ENCODE measurements at regions not wholly inside any gene's neighbourhood (a gene's known extent, or its start where the extent isn't known, plus 50 kb on each side); places are given as distances from the start of the nearest gene placed in this dataset.

DNA sequence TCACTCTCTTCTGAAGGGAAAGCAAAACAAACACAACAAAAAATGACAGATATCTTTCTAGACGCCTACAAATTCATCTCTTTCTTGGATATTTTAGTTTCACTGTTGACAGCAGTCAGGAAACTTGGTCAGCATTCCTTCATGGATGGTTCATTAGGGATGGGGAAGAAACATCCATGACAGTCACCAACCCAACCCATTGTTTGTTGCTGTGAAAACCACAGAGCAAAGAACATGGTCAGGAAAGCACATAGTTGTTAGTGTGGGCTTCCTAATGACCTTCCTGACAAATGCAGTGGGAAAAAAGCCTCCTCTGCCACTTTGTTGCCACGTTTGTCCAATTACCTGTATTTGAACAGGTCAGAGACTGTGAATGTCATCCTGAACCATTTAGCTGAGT lies 139.8 kb upstream of the SNX19 start:
- DNase-seq = no peak

DNA sequence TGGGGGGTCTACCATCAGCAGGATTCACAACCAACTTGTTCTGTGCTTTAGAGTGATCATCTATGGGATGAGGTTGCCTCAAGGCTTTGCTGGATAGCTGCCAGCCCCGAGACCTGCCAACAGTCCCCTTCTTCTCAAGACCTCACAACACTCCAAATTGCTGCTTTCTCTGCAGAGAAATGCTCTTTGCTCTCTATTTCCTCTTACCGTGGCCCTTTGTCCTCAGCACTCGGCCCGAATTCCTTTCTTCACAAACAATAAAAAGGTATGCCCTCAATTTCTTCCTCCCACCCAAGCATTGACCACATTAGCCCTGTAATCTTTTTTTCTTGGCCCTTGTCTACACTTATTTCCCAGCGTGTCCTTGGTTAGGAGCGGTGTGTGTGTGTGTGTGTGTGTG lies 147.4 kb upstream of the SNX19 start:
- DNase-seq = no peak

DNA sequence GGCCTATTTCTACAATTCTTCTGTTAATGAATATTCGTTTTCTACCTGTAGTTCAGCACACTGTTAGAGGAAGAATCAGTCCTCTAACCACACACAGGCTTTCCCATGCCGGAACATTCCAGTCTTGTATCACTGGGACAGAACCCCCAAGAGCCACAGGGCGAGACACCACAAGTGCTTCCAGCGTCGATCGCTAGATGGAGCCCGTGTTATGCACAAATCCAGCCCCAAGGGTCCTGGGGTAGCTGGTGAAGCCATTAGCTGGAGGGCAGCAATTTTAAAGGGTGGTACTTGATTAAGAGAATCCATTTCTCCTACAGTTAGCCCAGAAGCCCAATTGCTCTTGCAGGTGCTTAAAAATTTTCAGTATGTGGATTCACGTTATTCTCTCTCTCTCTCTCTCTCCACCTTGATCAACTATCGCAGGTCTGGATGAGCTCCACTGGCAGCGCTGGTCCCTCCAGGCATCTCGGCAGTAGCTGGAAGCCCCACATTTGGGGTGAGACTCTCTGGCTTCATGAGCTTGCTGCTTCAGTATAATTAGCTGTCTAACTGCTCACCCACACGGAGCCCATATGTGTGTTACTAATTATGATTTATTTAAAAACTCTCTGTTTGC lies 148.2 kb upstream of the SNX19 start:
- peak; percentile 38 for DNase-seq

DNA sequence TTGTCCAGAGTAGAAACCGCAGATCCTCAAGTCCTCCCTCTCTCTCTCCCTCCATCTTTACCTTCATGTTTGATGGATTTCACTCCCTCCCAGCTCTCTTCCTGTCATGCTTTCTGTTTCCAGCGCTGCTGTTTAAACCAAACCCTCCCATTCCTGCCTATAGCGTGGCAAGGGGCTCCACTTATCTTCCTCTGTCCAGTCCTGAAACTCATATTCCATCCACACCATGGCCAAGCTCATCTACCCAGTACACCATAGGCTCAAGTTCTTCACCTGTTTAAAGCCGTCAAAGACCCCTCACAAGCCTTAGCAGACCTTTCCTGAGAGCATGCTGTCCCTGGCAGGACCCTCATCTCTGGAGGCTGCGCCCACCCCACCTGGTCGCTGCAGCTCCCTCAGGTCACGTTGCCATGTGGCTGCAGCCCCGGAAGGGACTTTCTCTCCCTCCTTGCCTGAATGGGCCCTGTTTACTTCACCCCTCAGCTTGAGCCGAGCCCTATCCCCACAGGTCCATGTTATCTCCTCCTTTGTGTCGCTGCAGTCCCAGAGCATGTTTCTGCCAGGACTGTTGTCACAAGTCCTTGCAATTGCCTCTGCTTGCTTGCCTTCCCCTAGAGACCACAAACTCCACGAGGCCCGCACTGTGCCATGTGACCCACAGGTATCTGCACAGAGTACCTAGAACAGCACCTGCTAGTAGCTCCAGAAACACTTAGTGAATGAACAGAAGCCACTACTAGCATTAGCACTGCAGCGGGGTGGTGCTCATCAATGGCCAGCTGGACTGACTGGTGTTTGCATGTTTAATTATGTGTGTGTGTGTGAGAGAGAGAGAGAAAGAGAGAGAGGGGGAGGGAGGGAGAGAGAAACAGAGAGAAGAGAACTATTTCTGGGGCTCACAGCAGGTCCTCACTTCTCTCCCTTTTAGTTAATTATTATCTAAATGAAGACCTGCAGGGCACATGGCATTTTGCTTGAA lies 149.4 kb upstream of the SNX19 start:
- no peak for DNase-seq

DNA sequence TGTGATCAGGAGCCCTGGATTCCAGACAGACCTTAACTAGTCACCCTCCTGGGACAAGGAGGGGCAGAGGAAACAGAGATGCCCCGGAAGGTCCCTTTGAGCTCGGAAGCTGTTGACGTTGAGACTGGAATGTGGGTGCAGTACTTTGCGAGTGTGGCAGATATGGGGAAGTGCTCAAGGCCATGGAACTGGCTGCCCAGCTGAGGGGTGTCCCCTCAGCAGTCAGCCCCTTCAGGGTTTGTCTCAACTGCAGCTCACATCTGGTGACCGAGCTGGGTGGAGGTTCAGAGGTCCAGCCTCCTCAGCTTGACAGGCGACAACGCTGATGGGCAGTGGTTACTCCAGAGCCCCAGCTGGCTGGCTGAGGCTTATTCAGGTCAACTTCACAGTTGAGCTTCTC lies 150.3 kb upstream of the SNX19 start:
- DNase-seq = no peak

DNA sequence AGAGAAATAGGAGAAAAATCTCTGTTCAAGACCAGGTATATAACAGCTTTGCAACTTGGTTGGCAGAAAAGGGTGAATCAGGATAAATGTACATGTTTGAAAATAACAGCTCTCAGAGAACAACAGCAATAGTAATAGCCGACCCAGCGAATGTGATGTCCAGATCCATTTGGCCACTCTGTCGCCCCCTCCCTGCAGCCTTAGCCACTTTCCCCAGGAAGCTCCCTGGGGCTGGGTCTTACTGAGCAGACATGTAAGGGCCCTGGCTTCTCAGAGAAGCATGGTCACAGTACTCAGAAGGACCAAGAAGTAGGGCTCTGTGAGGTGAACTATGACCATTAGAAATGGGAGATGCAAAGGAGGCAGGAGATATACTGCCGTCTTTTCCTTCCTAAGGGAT lies 154.1 kb upstream of the SNX19 start:
- no peak for DNase-seq

DNA sequence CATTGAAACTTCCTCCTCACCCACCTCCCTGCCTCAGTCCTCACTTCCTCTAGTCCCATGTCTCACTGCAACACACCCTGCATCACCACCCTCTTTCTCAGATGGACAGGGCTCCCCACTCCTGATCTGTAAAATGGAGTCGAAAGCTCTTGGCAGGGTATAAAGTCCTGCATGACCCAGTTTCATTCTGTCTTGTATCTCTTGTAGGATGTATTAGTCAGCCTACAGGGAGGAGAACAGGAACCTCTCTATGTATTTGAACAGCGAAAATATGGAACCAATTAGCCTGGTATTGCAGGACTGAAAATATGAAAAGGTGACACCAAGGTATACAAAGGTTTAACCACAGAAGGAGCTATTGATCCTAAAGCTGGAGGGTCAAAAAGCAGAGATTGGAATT lies 156.9 kb upstream of the SNX19 start:
- no peak for DNase-seq

DNA sequence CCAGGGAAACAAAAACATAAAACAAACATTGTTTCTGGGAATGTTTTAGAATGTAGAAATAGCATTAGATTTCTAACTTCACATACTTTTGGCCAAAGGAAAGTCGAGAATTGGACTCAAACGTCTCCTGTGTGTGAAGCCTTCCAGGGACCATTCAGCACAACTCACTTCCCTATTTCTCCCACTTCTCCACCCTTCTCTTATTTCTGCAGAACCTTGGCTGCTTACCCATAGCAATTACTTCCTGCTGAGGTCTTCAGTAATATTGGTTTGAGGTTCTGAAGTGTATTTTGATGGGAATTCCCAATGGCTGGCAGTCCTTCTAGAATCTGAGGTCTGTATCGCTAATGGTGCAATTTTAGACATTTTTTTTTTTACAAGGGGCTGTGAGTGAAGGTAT lies 158.3 kb upstream of the SNX19 start:
- no peak for DNase-seq

DNA sequence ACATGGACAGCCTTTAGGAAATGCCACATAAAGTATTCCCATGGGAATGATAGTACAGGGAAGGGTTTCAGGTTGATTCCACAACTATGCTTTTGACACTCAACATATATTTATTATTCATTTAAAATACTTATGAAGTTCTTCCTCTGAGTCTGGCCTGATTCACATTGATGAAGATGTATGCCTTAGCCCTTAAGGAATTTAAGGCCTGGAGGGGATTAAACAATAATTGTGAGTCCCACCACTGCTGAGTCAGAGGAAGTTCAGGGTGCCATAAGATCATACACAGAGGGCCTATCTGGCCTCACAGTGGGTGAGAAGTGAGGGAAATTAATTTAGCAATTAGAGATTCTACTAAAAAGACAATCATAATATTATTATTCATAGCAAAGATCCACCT lies 161.1 kb upstream of the SNX19 start:
- no peak for DNase-seq

DNA sequence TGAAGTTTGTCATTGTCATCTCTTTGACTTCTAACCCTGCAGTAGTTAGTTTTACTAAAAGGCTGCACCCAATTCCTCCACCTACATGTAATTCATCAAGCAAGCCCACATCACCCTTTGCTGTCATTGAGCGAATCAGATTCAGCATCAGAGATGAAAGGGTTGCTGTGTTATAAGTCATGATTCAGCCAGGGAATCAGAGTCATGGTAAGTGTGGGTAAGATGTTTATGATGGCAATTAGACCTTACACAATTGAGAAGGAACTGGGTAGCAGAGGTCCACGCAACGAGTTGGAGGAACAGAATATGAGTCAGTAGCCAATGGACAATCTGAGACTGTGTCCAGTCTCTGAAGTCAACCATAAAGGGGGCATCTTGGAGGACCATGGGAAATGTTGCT lies 162.8 kb upstream of the SNX19 start:
- DNase-seq = no peak

DNA sequence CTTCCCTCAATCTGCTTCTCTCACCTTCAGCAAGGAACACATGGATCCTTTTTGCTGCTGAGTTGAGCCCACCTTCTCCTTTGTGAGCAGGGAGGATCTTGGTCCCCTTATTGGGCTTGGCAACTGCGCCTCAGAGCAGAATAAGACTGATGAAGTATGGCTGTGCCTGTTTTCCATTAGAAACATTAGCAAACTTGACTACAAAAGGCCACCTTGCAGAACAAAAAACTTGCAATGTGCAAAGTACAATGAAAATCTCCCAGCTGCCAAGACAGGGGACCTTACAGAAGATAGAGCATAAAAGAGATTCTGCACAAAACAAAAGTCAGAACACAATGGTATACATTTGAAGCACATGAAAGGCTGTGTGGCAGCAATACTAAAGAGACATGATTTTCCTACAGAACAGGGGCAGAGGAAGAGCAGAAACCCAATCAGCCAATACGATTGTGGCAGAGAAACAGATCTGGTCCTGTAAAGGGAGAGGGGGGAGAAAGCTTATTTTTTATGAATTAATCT lies 173.5 kb upstream of the SNX19 start:
- DNase-seq = no peak

DNA sequence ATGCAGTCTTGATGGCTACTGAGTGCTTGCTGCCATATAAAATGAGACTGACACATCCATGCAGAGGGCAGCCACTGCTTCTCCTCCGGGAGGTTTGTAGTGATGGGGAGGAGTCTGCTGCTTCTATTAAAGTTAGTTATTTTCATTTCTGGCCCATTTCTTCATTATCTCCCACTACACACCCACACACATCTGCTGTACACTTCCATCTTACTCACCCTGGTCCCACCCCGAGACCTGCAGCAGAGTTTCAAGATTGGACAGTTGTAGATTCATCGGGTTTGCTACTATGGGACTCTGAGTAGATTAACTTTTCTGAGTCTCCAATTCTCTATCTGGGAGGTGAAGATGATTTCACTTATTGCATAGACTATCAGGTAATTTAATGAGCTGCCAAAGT lies 176.2 kb upstream of the SNX19 start:
- DNase-seq = no peak

DNA sequence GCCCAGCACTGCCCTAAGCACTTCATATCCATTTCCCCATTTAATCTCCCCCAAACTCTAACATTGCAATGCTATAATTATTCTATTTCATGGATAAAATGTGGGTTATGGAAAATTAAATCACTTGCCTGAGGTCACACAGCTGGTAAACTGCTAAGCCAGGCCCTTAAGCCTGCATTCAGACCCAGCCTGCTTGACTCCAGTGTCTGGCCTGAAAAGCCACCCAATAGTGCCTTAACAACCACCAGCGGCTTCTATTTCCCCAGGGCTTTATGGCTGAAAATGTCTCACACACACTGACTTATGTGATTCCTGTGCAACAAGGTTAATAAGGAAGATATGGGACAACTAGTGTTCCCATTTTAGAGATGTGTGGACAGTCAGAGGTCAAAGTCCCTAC lies 178.5 kb upstream of the SNX19 start:
- no peak for DNase-seq

DNA sequence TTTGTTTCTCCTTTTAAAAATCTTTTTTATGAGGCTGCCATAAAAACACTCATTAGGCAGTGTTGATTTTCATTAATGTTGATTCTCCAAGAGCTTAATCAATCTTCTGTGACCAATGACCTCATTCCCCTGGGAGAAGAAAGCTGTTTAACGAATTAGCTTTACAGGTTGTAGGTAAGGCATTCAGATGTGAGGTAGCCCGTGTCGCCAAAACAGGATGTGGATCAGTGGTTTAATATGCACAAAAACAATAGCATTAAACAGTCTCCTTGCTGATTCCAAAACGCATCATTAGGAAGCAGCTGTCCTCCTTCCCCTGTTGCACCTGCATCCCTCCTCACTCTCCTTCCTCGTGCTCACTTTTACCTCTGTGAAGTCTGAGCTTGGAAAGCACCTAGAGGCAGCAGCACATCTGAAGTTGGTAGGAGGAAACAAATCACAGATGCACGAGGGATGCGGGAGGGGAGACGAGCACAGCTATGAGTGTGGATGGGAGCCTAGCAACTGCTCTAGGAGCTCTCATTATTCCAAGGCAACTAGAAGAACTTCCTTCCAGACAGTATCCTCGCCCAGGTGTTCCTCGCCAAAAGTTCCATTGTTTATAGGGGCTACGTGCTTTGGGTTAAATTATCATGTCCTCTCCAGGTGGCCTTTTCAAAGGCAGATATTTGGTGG lies 179.4 kb upstream of the SNX19 start:
- no peak for DNase-seq

DNA sequence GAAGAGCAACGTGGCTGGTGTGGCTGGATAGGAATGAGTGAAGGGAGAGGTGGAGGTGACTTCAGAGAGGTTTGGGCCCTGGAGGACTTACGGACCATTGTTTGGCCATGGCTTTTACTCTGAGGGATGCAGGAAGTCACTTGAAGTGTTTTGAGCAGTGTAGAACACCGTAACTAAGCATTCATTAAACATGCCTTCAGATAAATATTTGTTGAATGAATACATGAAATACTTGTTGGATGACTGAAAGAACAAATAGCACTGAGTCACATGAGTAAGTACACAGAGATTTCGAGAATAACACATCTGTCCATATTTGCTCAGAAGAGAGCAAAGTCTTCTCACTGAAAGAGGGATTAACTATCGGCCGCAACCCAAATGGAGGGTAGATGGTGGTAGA lies 182.7 kb upstream of the SNX19 start:
- DNase-seq = no peak

DNA sequence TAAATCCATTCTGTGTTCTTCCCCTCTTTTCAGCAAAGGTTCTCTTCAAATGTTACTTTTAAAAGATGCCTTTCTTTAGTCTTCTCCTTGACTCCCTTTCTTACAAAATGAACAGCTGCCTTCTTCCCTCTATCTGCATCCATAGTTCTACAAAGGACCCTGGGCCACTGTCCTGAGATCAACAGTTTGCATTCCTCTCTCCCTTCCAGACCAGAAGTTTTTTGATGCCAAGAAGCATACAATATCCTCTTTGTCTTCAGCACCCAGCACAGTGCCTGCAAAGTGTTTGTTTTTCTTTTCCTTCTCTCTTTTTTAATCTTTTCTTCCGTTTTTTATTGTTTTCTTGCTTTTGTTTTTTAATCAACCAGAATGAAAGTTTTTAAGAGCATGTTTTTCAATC lies 183.5 kb upstream of the SNX19 start:
- no peak for DNase-seq

DNA sequence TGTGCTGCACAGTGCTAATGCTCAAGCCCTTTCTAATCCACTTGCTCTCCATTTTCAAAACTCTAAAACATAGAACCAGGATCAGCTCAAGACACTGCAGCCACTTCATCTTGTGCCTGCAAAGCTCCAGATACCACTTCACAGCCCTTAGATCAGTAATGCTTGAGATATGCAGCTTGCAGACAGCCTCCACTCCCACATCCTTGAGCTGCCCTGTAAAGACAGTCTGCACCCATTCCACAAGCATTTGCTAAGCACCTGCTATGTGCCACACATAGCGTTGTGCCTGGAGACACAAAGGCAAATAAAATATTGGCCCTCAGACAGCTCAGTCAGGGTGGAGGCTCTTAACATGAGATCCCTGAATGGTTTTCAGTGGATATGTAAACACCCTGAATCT lies 192.5 kb upstream of the SNX19 start:
- no peak for DNase-seq

DNA sequence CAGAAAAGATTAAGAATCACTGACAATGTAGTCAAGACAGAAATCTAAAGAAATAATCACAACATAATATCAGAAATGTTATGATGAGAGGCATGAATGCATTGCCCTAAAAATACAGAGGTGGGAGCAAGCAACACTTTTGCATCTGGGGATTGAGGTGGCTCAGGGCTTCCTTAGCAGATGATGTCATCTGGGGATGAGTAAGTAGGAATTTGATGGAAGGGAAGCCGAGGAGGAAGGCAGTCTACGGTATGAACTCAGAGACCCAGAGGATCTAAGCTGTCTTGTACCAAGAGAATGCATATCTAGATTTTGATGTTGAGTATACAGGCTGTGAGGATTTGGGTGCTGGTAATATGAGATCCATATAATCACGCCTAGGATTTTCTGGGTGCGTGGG lies 193.0 kb upstream of the SNX19 start:
- DNase-seq = no peak

DNA sequence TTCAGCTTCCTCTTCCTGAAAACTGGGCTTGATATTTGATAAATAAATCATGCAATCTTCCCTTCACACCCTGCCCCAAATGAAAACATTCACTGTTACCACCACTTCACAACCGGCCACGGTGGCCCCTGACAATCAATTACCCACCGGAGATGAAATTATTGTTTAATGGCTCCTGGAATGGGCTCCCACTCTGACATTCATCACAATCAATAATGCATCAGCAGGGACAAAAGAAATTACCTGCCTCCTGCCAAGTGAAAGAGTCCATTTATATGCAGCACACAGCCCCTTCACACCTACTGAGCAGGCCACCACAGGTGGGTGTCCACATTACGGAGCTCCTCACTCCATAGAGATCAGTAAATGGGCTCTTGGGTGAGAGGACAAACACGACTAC lies 193.5 kb upstream of the SNX19 start:
- DNase-seq = no peak

DNA sequence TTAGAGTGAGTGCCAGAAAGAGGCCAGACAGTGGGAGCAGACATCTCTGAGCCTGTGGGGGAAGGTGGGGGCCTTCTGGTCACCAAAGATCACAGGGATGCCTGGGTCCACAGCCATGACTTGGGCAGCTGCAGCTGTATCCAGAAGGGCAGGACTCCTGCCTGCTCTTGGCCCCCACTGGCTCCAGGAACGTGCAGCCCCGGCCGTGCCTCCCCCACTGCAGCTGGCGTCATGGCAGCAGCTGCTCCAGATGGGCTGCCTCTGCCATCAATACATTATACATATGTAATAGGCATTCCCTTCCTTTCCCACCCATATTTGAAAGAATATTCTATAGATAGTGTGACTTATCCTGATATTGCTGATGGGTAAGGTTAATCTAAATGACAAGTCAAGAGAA lies 195.5 kb upstream of the SNX19 start:
- DNase-seq = no peak

DNA sequence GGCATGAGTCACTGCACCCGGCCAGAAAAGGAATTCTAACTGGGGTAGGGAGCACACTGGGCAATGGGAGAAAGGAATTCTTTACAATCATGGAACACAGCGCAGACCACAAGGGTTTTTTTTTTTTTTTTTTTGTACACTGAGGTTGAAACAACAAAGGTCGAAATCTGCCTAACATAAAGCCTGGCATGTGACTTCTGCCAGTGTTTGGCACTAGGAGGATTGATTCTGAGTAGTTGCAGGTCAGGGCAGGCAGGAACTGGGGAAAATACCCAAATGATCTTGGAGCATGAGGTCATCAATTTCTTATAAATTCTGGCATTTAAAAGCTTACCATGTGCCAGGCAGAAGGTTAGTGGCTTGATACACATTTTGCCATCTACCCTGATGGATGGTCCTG lies 202.0 kb upstream of the SNX19 start:
- DNase-seq = no peak

DNA sequence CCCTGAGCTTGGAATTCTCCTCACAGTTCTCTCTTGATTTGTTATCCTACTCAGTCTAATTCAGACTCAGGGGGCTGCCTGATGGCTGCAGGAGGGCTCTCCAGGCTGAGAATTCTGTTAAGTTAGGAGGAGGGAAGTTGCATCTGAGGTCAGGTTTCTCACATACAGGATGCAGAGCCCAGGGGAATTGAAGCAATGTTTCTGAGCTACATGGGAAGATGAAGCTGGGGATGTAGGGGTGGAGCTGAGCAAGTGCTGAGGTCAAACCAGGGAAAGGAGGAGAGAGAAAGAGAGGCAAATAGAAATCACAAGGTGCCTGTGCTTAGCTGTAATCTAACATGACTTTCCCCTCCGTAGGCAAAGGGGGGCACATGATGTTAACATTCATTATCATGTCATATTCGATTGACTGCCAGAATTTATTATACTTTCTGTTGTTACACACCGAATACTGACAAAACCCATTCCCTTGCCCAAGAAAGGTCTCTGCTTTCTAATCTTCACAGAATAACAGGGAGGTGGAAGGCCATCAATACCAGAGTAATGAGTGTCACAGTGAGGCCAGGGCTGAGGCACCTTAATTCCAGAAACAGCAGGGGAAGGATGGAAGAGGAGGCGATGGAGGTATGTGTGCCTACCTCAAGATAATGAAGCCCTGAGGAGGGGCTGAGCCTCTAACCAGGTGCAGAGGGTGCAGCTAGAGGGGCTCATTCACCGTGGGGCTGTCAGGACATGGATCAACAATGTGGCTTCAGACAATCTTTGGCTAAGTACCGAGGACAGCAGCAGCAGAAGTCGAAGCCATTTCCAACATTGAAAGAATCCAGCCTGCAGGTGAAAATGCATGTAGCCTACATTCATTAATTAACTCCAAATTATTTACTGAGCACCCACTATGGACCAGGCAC lies 205.4 kb upstream of the SNX19 start:
- DNase-seq = no peak

DNA sequence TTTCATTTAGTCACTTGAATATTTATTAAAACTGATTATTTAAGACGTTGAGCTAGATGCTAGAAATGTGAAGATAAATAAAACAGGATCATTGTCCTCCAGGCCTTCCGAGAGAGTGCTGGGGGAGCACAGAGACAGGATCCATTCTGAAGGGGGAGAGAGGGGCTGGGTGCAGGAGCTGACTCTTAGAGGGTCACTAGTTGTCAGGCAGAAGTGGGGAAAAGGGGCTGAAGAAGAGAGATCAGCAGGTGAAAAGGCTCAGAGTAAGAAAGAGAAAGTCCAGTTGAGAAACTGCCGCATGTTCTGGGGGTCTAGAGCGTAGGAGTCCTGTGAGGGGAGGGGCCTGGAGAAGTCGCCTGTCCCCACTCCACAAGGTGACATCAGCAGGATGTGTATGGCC lies 206.2 kb upstream of the SNX19 start:
- no peak for DNase-seq
